ENCODE measurements at regions not wholly inside any gene's neighbourhood (a gene's known extent, or its start where the extent isn't known, plus 50 kb on each side); places are given as distances from the start of the nearest gene placed in this dataset.
"Not testable (repeated sequence)": the region's sequence is repeated elsewhere in the genome, so short reads cannot be mapped to it uniquely, and the experiment has no call there.

DNA sequence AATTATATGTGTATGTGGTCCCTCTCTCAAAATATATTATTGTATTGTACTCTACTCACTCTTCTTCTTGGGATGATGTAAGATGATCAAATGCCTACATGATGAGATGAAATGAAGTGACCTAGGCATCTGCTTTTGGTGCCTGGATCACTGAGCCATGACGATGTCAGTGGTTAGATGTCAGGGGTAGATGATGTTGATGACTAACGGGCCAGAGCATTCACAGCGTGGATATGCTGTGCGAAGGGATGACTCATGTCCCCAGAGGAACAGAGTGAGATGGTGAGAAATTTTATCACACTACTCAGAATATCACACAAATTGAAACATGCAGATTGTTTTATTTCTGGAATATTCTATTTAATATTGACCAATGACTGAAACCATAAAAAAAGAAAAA, 233.9 kb upstream of the CADM2 start:
- Histone ChIP-seq H3K27me3 (no peaks in the 10 kb centered on the region), H3K36me3 (no peaks in the 10 kb centered on the region), H3K4me1 (no peaks in the 10 kb centered on the region), H3K27ac (replicated peaks in 1 of 4) (no peak overlapping the region), H3K4me3 (no peak overlapping the region), H3K9me3 (no peaks in the 10 kb centered on the region)
- 63% methylated on average over 4 of the region's 4 CpGs for WGBS
- TF ChIP-seq, protein P1, sequence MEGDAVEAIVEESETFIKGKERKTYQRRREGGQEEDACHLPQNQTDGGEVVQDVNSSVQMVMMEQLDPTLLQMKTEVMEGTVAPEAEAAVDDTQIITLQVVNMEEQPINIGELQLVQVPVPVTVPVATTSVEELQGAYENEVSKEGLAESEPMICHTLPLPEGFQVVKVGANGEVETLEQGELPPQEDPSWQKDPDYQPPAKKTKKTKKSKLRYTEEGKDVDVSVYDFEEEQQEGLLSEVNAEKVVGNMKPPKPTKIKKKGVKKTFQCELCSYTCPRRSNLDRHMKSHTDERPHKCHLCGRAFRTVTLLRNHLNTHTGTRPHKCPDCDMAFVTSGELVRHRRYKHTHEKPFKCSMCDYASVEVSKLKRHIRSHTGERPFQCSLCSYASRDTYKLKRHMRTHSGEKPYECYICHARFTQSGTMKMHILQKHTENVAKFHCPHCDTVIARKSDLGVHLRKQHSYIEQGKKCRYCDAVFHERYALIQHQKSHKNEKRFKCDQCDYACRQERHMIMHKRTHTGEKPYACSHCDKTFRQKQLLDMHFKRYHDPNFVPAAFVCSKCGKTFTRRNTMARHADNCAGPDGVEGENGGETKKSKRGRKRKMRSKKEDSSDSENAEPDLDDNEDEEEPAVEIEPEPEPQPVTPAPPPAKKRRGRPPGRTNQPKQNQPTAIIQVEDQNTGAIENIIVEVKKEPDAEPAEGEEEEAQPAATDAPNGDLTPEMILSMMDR (IDR thresholded peaks at IDR 0.05) = no peak
- no peak for TF ChIP-seq EP300 (IDR thresholded peaks at IDR 0.05)
- TF ChIP-seq POLR2A (IDR thresholded peaks at IDR 0.05; ENCODE audit: low read depth) = no peak
- no peak for TF ChIP-seq POLR2AphosphoS5 (IDR thresholded peaks at IDR 0.05)
- no peak for DNase-seq (ENCODE audit: extremely low spot score)
- intact Hi-C loops (cut with DNase I) = no loop called here

DNA sequence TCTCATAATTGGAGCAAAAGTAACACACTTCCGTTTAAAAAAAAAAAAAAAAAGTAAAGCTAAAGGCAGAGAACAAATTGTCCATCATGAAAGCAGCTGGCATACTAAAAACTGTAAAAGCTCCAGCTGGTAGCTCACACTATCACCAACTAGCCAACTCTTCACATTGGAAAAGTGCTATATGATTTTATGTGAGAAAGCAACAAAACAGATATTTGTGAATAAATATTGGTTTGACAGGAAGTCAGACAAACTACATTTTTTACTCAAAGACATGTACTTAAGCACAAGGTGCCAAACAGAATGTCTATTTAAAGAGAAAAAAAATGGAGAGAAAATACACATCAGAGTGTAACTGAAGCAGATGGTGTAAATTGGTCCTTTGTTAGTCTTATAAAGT, 231.2 kb upstream of the CADM2 start:
- intact Hi-C loops (cut with DNase I) = no loop called here
- Histone ChIP-seq H3K4me1 (no peaks in the 10 kb centered on the region), H3K9me3 (no peaks in the 10 kb centered on the region), H3K27ac (replicated peaks in 1 of 4) (no peak overlapping the region), H3K4me3 (no peak overlapping the region), H3K36me3 (no peaks in the 10 kb centered on the region), H3K27me3 (no peaks in the 10 kb centered on the region)
- no peak for DNase-seq (ENCODE audit: extremely low spot score)
- TF ChIP-seq POLR2A (IDR thresholded peaks at IDR 0.05; ENCODE audit: low read depth) (no peak), EP300 (IDR thresholded peaks at IDR 0.05) (no peak), POLR2AphosphoS5 (IDR thresholded peaks at IDR 0.05) (no peak)
- TF ChIP-seq, protein P1 (IDR thresholded peaks at IDR 0.05) = no peak
- 63% methylated on average over 1 of the region's 1 CpG for WGBS

DNA sequence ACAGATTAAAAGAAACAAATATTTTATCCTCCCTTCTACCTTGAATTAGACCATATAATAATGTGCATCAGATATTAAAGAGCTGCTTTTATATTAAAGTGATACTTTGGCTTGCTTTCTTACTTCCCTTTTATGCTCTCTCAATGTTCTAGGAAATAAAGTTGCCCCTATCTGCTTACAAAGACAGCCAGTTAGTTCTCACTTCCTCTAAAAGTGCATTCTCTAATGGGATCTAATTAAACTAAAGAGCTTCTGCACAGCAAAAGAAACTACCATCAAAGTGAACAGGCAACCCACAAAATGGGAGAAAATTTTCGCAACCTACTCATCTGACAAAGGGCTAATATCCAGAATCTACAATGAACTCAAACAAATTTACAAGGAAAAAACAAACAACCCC, 224.1 kb upstream of the CADM2 start:
- intact Hi-C loops (cut with DNase I); H3K27ac ChIP-seq (replicated peaks in 1 of 4); H3K27me3 ChIP-seq; H3K36me3 ChIP-seq; H3K4me3 ChIP-seq; H3K9me3 ChIP-seq; H3K4me1 ChIP-seq; DNase-seq (ENCODE audit: extremely low spot score): not testable (repeated sequence)
- WGBS = 95% methylated on average over 1 of the region's 1 CpG

DNA sequence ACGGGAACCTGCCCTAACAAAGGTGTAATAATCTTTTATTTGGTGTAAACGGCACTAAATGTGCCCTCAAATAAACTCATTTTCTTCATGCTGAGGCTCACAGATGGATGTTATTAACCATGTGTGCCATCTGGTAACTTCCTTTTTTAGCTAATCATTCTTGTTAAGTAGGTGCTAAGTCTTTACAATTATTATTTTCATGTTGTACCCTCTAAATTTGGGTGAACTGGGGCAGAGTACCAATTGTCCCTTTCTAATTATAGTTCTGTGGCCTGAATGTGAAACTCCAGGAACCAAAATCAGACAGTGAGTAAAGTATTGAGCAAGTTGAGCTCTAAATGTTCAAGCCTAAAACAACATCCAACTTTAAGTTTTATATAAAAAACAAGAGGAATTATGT, 220.7 kb upstream of the CADM2 start:
- H3K9me3 ChIP-seq = no peaks in the 10 kb centered on the region
- H3K27ac ChIP-seq (replicated peaks in 1 of 4) = no peak overlapping the region
- no peak for DNase-seq (ENCODE audit: extremely low spot score)
- H3K4me1 ChIP-seq = peaks cover 0 to 6% (median 0%) of the 10 kb centered on the region in 4 donors
- no peak overlapping the region for H3K4me3 ChIP-seq
- 41% methylated on average over 2 of the region's 2 CpGs for WGBS
- TF ChIP-seq POLR2A (IDR thresholded peaks at IDR 0.05; ENCODE audit: low read depth) (no peak), POLR2AphosphoS5 (IDR thresholded peaks at IDR 0.05) (no peak)
- no peaks in the 10 kb centered on the region for H3K27me3 ChIP-seq
- no peaks in the 10 kb centered on the region for H3K36me3 ChIP-seq
- intact Hi-C loops (cut with DNase I) = no loop called here

DNA sequence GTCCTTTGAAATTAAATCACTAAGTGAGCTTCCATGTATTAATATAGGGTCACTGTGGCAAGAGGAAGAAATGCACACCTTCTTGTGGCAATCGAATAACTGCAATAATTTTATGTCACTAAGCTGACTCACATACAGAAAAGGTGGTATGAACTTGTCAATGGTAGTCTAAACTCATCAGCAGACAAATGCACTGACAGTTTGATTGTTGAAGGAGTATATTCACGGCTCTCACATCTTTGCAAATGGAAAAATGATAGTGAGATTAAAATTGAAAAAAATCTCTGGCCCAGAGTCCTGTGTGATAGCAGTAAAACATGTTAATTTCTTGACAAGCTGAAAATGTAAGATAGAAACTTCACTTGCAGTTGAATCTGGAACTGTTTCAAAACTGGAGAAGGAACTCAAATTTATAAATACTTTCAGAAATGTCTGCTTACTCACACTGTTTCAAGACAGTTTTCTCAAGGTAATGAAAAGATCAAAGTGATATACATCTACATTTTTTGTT, 215.8 kb upstream of the CADM2 start:
- H3K4me1 ChIP-seq = peaks cover 0 to 6% (median 0%) of the 10 kb centered on the region in 4 donors
- no peaks in the 10 kb centered on the region for H3K9me3 ChIP-seq
- no peaks in the 10 kb centered on the region for H3K27me3 ChIP-seq
- no peak for DNase-seq (ENCODE audit: extremely low spot score)
- intact Hi-C loops (cut with DNase I) = no loop called here
- 41% methylated on average over 2 of the region's 2 CpGs for WGBS
- no peaks in the 10 kb centered on the region for H3K36me3 ChIP-seq
- no peak overlapping the region for H3K27ac ChIP-seq (replicated peaks in 1 of 4)
- TF ChIP-seq POLR2AphosphoS5 (IDR thresholded peaks at IDR 0.05) = no peak
- no peak for TF ChIP-seq EP300 (IDR thresholded peaks at IDR 0.05)
- no peak for TF ChIP-seq POLR2A (IDR thresholded peaks at IDR 0.05; ENCODE audit: low read depth)
- TF ChIP-seq, protein P1 (IDR thresholded peaks at IDR 0.05) = no peak
- no peak overlapping the region for H3K4me3 ChIP-seq

DNA sequence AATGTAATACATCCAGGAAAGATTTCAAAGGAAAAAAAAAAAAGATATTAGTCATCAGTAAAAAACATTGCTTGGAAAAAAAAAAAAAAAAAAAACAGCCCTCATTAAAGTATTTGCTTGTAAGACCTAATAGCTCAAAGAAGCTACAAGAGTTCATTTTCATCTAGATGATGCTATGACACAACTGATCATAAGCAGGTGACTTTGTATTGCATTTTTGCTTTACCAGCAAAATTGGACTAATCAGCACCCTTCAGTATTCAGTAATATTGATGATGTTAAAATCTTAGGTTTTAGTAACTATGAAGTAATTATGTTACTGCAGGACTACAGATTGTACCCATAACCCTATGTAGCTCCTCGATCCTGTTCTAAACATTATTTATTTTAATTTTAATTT, 214.7 kb upstream of the CADM2 start:
- Histone ChIP-seq H3K27ac (replicated peaks in 1 of 4) (no peak overlapping the region), H3K9me3 (no peaks in the 10 kb centered on the region), H3K4me3 (no peak overlapping the region), H3K27me3 (no peaks in the 10 kb centered on the region), H3K4me1 (no peaks in the 10 kb centered on the region), H3K36me3 (no peaks in the 10 kb centered on the region)
- no peak for DNase-seq (ENCODE audit: extremely low spot score)
- intact Hi-C loops (cut with DNase I) = no loop called here
- 70% methylated on average over 1 of the region's 1 CpG for WGBS
- TF ChIP-seq POLR2A (IDR thresholded peaks at IDR 0.05; ENCODE audit: low read depth) = no peak
- no peak for TF ChIP-seq POLR2AphosphoS5 (IDR thresholded peaks at IDR 0.05)
- TF ChIP-seq EP300 (IDR thresholded peaks at IDR 0.05) = no peak
- TF ChIP-seq, protein P1 (IDR thresholded peaks at IDR 0.05) = no peak

Data from esophagus muscularis mucosa (tissue), 4 donors.